GM21423 (cell line): ENCODE measurements at regions not wholly inside any gene's neighbourhood (a gene's known extent, or its start where the extent isn't known, plus 50 kb on each side); places are given as distances from the start of the nearest gene placed in this dataset.
"Not testable (repeated sequence)": the region's sequence is repeated elsewhere in the genome, so short reads cannot be mapped to it uniquely, and the experiment has no call there.

Experiments used
- ATAC-seq: cut with Tn5 transposase; IDR thresholded peaks from one replicate; pipeline ENCODE4 v1.9.1; 2021; ENCODE audit warnings: mild to moderate bottlenecking, moderate library complexity; ENCODE audit not compliant: unreplicated experiment

- no peak for ATAC-seq
Measured at GRCh38 chr6:4342407-4343137, 207.2 kb upstream of the ECI2 start.

- ATAC-seq, result no peak
Measured at GRCh38 chr6:4341078-4341797, 205.9 kb upstream of the ECI2 start.

- ATAC-seq, result no peak
Measured at GRCh38 chr6:4340544-4340943, 205.2 kb upstream of the ECI2 start.

GRCh38 chr6:4338884-4339283 is 203.5 kb upstream of the ECI2 start:
- ATAC-seq, result no peak

GRCh38 chr6:4336778-4337442 is 201.5 kb upstream of the ECI2 start:
- ATAC-seq, result no peak

- no peak for ATAC-seq
Measured at GRCh38 chr6:4336084-4336483, 200.7 kb upstream of the ECI2 start.

GRCh38 chr6:4334158-4334740 is 198.9 kb upstream of the ECI2 start:
- not testable (repeated sequence) for ATAC-seq

GRCh38 chr6:4327841-4328240 is 192.5 kb upstream of the ECI2 start:
- no peak for ATAC-seq

GRCh38 chr6:4324746-4325145 is 189.4 kb upstream of the ECI2 start:
- ATAC-seq, result no peak

- ATAC-seq, result no peak
Measured at GRCh38 chr6:4323322-4323721, 187.9 kb upstream of the ECI2 start.

- no peak for ATAC-seq
Measured at GRCh38 chr6:4322846-4323309, 187.5 kb upstream of the ECI2 start.

GRCh38 chr6:4322134-4322845 is 186.9 kb upstream of the ECI2 start:
- ATAC-seq, result no peak

GRCh38 chr6:4320860-4321259 is 185.5 kb upstream of the ECI2 start:
- no peak for ATAC-seq

- ATAC-seq, result no peak
Measured at GRCh38 chr6:4319981-4320683, 184.8 kb upstream of the ECI2 start.

- ATAC-seq, result no peak
Measured at GRCh38 chr6:4318321-4318720, 182.9 kb upstream of the ECI2 start.

- ATAC-seq, result no peak
Measured at GRCh38 chr6:4316867-4317400, 181.6 kb upstream of the ECI2 start.

GRCh38 chr6:4314201-4314707 is 178.9 kb upstream of the ECI2 start:
- ATAC-seq, result no peak

GRCh38 chr6:4313044-4313686 is 177.8 kb upstream of the ECI2 start:
- ATAC-seq, result no peak
